K562 (cell line): ENCODE measurements at regions not wholly inside any gene's neighbourhood (a gene's known extent, or its start where the extent isn't known, plus 50 kb on each side); places are given as distances from the start of the nearest gene placed in this dataset.

Source experiments
- ATAC-seq: fragments of 200-7000 bp; cut with Tn5 transposase; 3 replicates; pipeline ENCODE4 v1.9.1; 2020; ENCODE audit warnings: moderate library complexity
- BruUV-seq: library from RNA; stranded (reverse); fragments of 400-500 nt; replicated peaks from 2 replicates; lab custom pipeline; 2021; lab: Mats Ljungman, UMichigan
- CTCF ChIA-PET: fragments of 300-600 bp; formaldehyde crosslinking; extraction: SDS; loops from one replicate; lab custom pipeline; 2021; ENCODE audit warnings: low intra/inter-chr PET ratio; lab: Yijun Ruan, JAX
- POLR2A ChIA-PET: fragments of 300-600, 350-650 bp; sonication (Branson Sonifier 250); formaldehyde crosslinking; extraction: SDS; loops from one replicate; lab custom pipeline; 2021; ENCODE audit warnings: antibody characterized with exemption, inconsistent platforms; lab: Yijun Ruan, JAX
- DNase-seq, 4 experiments: peaks; one replicate each; pipeline versions ENCODE4 v3.0.0 to v3.0.0-alpha.2; 2011 to 2018; ENCODE audit warnings: low spot score in 3 of 4, mixed read lengths in 3 of 4; ENCODE audit errors: extremely low read depth in 1 of 4
- FAIRE-seq: peaks from 2 replicates; lab custom pipeline; 2011; peaks lifted over from hg19 to GRCh38; lab: Jason Lieb, UNC
- H2AFZ ChIP-seq: 2 replicates; pipeline ENCODE4 v1.6.0; 2011; ENCODE audit warnings: low read depth, low read length, control low read depth, inconsistent platforms
- H3K27ac ChIP-seq: fragments of 200-600 bp; 3 replicates; pipeline ENCODE4 v1.8.0; 2011; ENCODE audit warnings: low read depth, mild to moderate bottlenecking, control low read depth, inconsistent platforms, low read length, moderate library complexity, mixed read lengths; ENCODE audit errors: extremely low read depth
- H3K27me3 ChIP-seq, 2 experiments: fragments of 300-600 bp in 1 of 2; 2 replicates in 1 of 2; 3 replicates in 1 of 2; pipeline versions ENCODE4 v1.6.0 to v1.8.0; 2011; ENCODE audit warnings: inconsistent platforms in 2 of 2, low read length in 2 of 2, mild to moderate bottlenecking in 1 of 2, mixed read lengths in 1 of 2, moderate library complexity in 1 of 2; ENCODE audit not compliant: control insufficient read depth in 2 of 2, insufficient read depth in 2 of 2
- H3K36me3 ChIP-seq: fragments of 300-600 bp; 3 replicates; pipeline ENCODE4 v1.8.0; 2011; ENCODE audit warnings: mild to moderate bottlenecking, low read length, inconsistent platforms; ENCODE audit not compliant: control insufficient read depth, insufficient read depth
- H3K4me1 ChIP-seq, 2 experiments: fragments of 200-600 bp in 1 of 2; replicated peaks in 1 of 2; 2 replicates in 1 of 2; 3 replicates in 1 of 2; pipeline versions ENCODE4 v1.5.1 to v1.8.0; 2011; ENCODE audit warnings: inconsistent platforms in 2 of 2, low read length in 2 of 2, mild to moderate bottlenecking in 1 of 2, mixed read lengths in 1 of 2, moderate library complexity in 1 of 2; ENCODE audit not compliant: control insufficient read depth in 2 of 2, insufficient read depth in 2 of 2
- H3K4me2 ChIP-seq: 2 replicates; pipeline ENCODE4 v1.6.1; 2011; ENCODE audit warnings: low read length, control low read depth, inconsistent platforms, mixed read lengths; ENCODE audit not compliant: insufficient read depth
- H3K4me3 ChIP-seq: fragments of 200-600 bp; sonication (generic), shearing (Covaris generic); 2 replicates; pipeline ENCODE4 v1.5.1; 2016; ENCODE audit warnings: control low read depth, inconsistent platforms
- H3K79me2 ChIP-seq: fragments of 200-600 bp; 3 replicates; pipeline ENCODE4 v1.8.0; 2011; ENCODE audit warnings: low read length, inconsistent platforms; ENCODE audit not compliant: control insufficient read depth, insufficient read depth
- H3K9ac ChIP-seq, 2 experiments: 2 replicates each; pipeline versions ENCODE4 v1.6.0 to v1.6.1; 2011; ENCODE audit warnings: low read depth in 2 of 2, low read length in 2 of 2, control low read depth in 1 of 2, inconsistent platforms in 1 of 2, mild to moderate bottlenecking in 1 of 2, mixed read lengths in 1 of 2; ENCODE audit not compliant: insufficient read depth in 1 of 2
- H3K9me1 ChIP-seq: one replicate; pipeline ENCODE4 v1.6.0; 2011; ENCODE audit warnings: inconsistent platforms, mild to moderate bottlenecking, low read length, moderate library complexity; ENCODE audit not compliant: control insufficient read depth, insufficient read depth
- H3K9me3 ChIP-seq: replicated peaks from 2 replicates; pipeline ENCODE4 v1.5.1; 2011; ENCODE audit warnings: low read depth, low read length, inconsistent platforms; ENCODE audit not compliant: control insufficient read depth, insufficient read depth
- H4K20me1 ChIP-seq: replicated peaks from 2 replicates; pipeline ENCODE4 v1.6.1; 2011; ENCODE audit warnings: low read length, inconsistent platforms, mixed read lengths; ENCODE audit not compliant: control insufficient read depth, insufficient read depth
- GABPB2 ChIP-seq: fragments of 250-450 bp; sonication (Bioruptor Pico); conservative IDR thresholded peaks from 2 replicates; pipeline ENCODE4 v1.5.1; 2021; ENCODE audit warnings: mild to moderate bottlenecking
- HSF4 ChIP-seq: fragments of 250-450 bp; sonication (Bioruptor Pico); IDR thresholded peaks from 2 replicates; pipeline ENCODE4 v2.1.2; 2022; ENCODE audit warnings: mild to moderate bottlenecking, moderate library complexity, borderline replicate concordance
- NFIX ChIP-seq: fragments of 250-450 bp; sonication (Bioruptor Pico); IDR thresholded peaks from 2 replicates; pipeline ENCODE4 v1.4.0; 2020; ENCODE audit warnings: low read depth, mild to moderate bottlenecking, moderate library complexity
- POLR2AphosphoS5 ChIP-seq: IDR thresholded peaks from 2 replicates; pipeline ENCODE4 v1.6.1; 2011; ENCODE audit warnings: mild to moderate bottlenecking, low read depth, low read length, moderate library complexity; ENCODE audit not compliant: control insufficient read depth, insufficient read depth
- SMAD1 ChIP-seq: fragments of 150-350 bp; IDR thresholded peaks from 2 replicates; pipeline ENCODE4 v1.6.1; 2014; ENCODE audit warnings: low read length, low read depth; ENCODE audit not compliant: partially characterized antibody
- TCFL5 ChIP-seq: fragments of 250-450 bp; sonication (Bioruptor Pico); conservative IDR thresholded peaks from 2 replicates; pipeline ENCODE4 v1.6.1; 2021; ENCODE audit warnings: mild to moderate bottlenecking, moderate library complexity, matching md5 sums
- ZBED1 ChIP-seq: IDR thresholded peaks from 2 replicates; pipeline ENCODE4 v1.6.1; 2014
- ZNF253 ChIP-seq: fragments of 250-450 bp; sonication (Bioruptor Pico); conservative IDR thresholded peaks from 2 replicates; pipeline ENCODE4 v1.6.1; 2021; ENCODE audit warnings: mild to moderate bottlenecking
- WGBS: fragments of 100-300 bp; shearing (Covaris generic); methylation state at CpG from one replicate; pipeline ENCODE4 v1.1.6; 2016; ENCODE audit warnings: low coverage, mixed read lengths; ENCODE audit not compliant: insufficient coverage; ENCODE audit errors: missing lambda C conversion rate; 5-methylcytosine and 5-hydroxymethylcytosine counted together
- in situ Hi-C: fragments of 300-500 bp; cut with MboI; formaldehyde crosslinking; loops from 4 replicates; pipeline ENCODE4 v1.15.0; 2018; ENCODE audit warnings: inconsistent platforms, mixed read lengths
- intact Hi-C: fragments of 100-400 bp; cut with micrococcal nuclease; formaldehyde crosslinking; loops from 2 replicates; pipeline ENCODE4 v1.14.2; 2022
- TF ChIP-seq, protein P1 (sequence below): fragments of 200-800 bp; sonication (Bioruptor generic); IDR thresholded peaks from 2 replicates; pipeline ENCODE4 v1.6.1; 2017; ENCODE audit warnings: missing genetic modification characterization, missing compliant biosample characterization

DNA sequence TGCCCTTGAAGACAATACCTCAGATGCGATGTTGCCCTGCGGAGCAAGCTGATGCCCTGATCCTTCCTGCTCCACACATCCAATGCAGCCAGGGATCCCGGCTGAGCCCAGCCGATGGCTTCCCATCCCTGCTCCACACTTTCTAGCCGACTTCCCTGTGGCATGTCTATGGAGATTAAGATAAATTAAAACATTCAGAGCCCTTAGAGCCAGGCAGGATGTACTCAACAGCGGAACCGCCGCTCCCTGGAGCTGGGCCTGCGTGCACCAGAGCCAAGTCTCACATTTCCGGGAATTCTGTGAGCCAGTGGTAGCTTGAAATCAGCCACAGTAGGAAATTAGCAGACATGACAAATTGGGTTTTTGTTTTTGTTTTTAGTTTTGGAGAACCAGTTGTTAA lies 620.6 kb downstream of the GALR1 start (continued):
- TF ChIP-seq HSF4 (CRISPR knock-in tag), result no peak
- no peak for TF ChIP-seq NFIX (CRISPR knock-in tag)

- CTCF ChIA-PET, result no interaction called here
- intact Hi-C loops, result no loop called here
- in situ Hi-C loops, result no loop called here
- Histone ChIP-seq H3K9me1 (no peaks in the 10 kb centered on the region), H3K36me3 (no peaks in the 10 kb centered on the region), H3K9ac (no peak overlapping the region), H3K4me1 (no peaks in the 10 kb centered on the region), H3K27ac (no peak overlapping the region), H3K27me3 (peaks cover 2 to 53% of the 10 kb centered on the region in 2 experiments; a peak in 4 of 5 replicates), H3K79me2 (no peaks in the 10 kb centered on the region), H4K20me1 (no peaks in the 10 kb centered on the region), H2AFZ (no peak overlapping the region), H3K9me3 (no peaks in the 10 kb centered on the region), H3K4me3 (no peak overlapping the region), H3K4me2 (no peak overlapping the region)
- TF ChIP-seq ZBED1, result no peak
- TF ChIP-seq TCFL5 (CRISPR knock-in tag), result no peak
- TF ChIP-seq, protein P1, sequence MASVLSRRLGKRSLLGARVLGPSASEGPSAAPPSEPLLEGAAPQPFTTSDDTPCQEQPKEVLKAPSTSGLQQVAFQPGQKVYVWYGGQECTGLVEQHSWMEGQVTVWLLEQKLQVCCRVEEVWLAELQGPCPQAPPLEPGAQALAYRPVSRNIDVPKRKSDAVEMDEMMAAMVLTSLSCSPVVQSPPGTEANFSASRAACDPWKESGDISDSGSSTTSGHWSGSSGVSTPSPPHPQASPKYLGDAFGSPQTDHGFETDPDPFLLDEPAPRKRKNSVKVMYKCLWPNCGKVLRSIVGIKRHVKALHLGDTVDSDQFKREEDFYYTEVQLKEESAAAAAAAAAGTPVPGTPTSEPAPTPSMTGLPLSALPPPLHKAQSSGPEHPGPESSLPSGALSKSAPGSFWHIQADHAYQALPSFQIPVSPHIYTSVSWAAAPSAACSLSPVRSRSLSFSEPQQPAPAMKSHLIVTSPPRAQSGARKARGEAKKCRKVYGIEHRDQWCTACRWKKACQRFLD (CRISPR knock-in tag), result no peak
- no peak for TF ChIP-seq SMAD1
- no peak for TF ChIP-seq ZNF253
- no peak for TF ChIP-seq GABPB2
- TF ChIP-seq POLR2AphosphoS5, result no peak
- FAIRE-seq, result no peak
- 0% methylated on average over 6 of the region's 10 CpGs for WGBS
- ATAC-seq, result no peak
- no peak for DNase-seq
- POLR2A ChIA-PET, result no interaction called here
- BruUV-seq, result no TSS peak
These were observed 621.2 kb downstream of the GALR1 start for GRCh38 chr18:77870894-77871293.
